Tibial nerve (tissue), 4 donors: ENCODE measurements at regions not wholly inside any gene's neighbourhood (a gene's known extent, or its start where the extent isn't known, plus 50 kb on each side); places are given as distances from the start of the nearest gene placed in this dataset.

Experiments
- EP300 ChIP-seq, 2 donors: sonication (generic); formaldehyde crosslinking; IDR thresholded peaks; one replicate each; pipeline ENCODE4 v1.6.1; 2017; ENCODE audit warnings: antibody characterized with exemption in 2 of 2, mild to moderate bottlenecking in 1 of 2
- POLR2A ChIP-seq, 2 donors: fragments of 450-650 bp; IDR thresholded peaks; one replicate each; pipeline ENCODE4 v1.6.1; 2017; ENCODE audit warnings: antibody characterized with exemption in 2 of 2, mild to moderate bottlenecking in 2 of 2, moderate library complexity in 2 of 2
- TF ChIP-seq, protein P1 (sequence below), 5 experiments: fragments of 200-600 bp in 3 of 5; fragments of 450-650 bp in 2 of 5; sonication (generic) in 3 of 5; IDR thresholded peaks; one replicate each; pipeline ENCODE4 v1.5.1; 2016 to 2019; ENCODE audit warnings: antibody characterized with exemption in 5 of 5, mild to moderate bottlenecking in 3 of 5, moderate library complexity in 2 of 5

DNA sequence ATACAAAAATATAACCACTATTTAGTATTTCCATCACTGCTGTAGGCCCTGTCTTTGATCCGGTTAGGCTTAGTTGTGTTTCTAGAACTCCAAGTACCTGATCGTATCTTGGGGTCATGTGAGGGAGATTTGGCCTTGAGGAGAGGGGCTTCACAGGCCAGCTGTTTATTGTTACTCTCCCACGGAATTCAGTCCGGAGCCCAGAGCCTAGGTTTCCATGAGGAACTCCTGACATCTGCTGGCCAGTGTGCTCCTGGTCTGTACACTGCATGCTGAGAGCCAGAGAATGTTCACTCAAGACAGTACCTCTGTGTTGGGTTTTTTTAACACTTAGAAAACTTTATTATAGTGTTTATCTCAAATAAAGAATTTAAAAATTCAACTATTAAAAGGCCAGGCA is 341.0 kb upstream of the TMEM132C start:
- TF ChIP-seq POLR2A (IDR thresholded peaks at IDR 0.05) (no peak), EP300 (IDR thresholded peaks at IDR 0.05) (no peak)
- TF ChIP-seq, protein P1, sequence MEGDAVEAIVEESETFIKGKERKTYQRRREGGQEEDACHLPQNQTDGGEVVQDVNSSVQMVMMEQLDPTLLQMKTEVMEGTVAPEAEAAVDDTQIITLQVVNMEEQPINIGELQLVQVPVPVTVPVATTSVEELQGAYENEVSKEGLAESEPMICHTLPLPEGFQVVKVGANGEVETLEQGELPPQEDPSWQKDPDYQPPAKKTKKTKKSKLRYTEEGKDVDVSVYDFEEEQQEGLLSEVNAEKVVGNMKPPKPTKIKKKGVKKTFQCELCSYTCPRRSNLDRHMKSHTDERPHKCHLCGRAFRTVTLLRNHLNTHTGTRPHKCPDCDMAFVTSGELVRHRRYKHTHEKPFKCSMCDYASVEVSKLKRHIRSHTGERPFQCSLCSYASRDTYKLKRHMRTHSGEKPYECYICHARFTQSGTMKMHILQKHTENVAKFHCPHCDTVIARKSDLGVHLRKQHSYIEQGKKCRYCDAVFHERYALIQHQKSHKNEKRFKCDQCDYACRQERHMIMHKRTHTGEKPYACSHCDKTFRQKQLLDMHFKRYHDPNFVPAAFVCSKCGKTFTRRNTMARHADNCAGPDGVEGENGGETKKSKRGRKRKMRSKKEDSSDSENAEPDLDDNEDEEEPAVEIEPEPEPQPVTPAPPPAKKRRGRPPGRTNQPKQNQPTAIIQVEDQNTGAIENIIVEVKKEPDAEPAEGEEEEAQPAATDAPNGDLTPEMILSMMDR (IDR thresholded peaks at IDR 0.05): peak; percentile 12 to 57 (median 28)
